ENCODE measurements at regions not wholly inside any gene's neighbourhood (a gene's known extent, or its start where the extent isn't known, plus 50 kb on each side); places are given as distances from the start of the nearest gene placed in this dataset.

GRCh38 chr11:15580775-15581095 lies 466.0 kb downstream of the INSC start:
- Mint-ChIP-seq H3K27ac (no peak overlapping the region), H3K27me3 (peaks cover 0 to 12% (median 1%) of the 10 kb centered on the region in 5 donors), H3K4me1 (no peaks in the 10 kb centered on the region), H3K9me3 (peaks cover 0 to 2% (median 0%) of the 10 kb centered on the region in 9 donors), H3K4me3 (no peak overlapping the region), H3K36me3 (no peaks in the 10 kb centered on the region)
- ATAC-seq (no peak), DNase-seq (no peak)
- POLR2A ChIA-PET, result no interaction called here

GRCh38 chr11:15584158-15584557 lies 469.4 kb downstream of the INSC start:
- H3K4me1 Mint-ChIP-seq, result no peaks in the 10 kb centered on the region
- H3K4me3 Mint-ChIP-seq, result no peak overlapping the region
- no peaks in the 10 kb centered on the region for H3K36me3 Mint-ChIP-seq
- POLR2A ChIA-PET, result no interaction called here
- peaks cover 0 to 9% (median 1%) of the 10 kb centered on the region in 5 donors for H3K27me3 Mint-ChIP-seq
- H3K27ac Mint-ChIP-seq, result no peak overlapping the region
- ATAC-seq (no peak), DNase-seq (no peak)
- H3K9me3 Mint-ChIP-seq, result peaks cover 0 to 3% (median 0%) of the 10 kb centered on the region in 9 donors

GRCh38 chr11:15585602-15586331 lies 471.0 kb downstream of the INSC start:
- POLR2A ChIA-PET, result no interaction called here
- Mint-ChIP-seq H3K36me3 (no peaks in the 10 kb centered on the region), H3K4me3 (no peak overlapping the region), H3K27me3 (peaks cover 0 to 9% (median 1%) of the 10 kb centered on the region in 5 donors), H3K27ac (no peak overlapping the region), H3K4me1 (no peaks in the 10 kb centered on the region), H3K9me3 (peaks cover 0 to 3% (median 0%) of the 10 kb centered on the region in 9 donors)
- no peak for ATAC-seq
- no peak for DNase-seq

- H3K36me3 Mint-ChIP-seq, result no peaks in the 10 kb centered on the region
- no peaks in the 10 kb centered on the region for H3K4me1 Mint-ChIP-seq
- DNase-seq (no peak), ATAC-seq (no peak)
- peaks cover 0 to 15% (median 1%) of the 10 kb centered on the region in 5 donors for H3K27me3 Mint-ChIP-seq
- H3K27ac Mint-ChIP-seq, result no peak overlapping the region
- POLR2A ChIA-PET, result no interaction called here
- H3K9me3 Mint-ChIP-seq, result peaks cover 0 to 3% (median 0%) of the 10 kb centered on the region in 9 donors
- H3K4me3 Mint-ChIP-seq, result no peak overlapping the region
Measured at GRCh38 chr11:15586741-15587473, 472.2 kb downstream of the INSC start.

- no peaks in the 10 kb centered on the region for H3K36me3 Mint-ChIP-seq
- DNase-seq (no peak), ATAC-seq (no peak)
- H3K27me3 Mint-ChIP-seq, result peaks cover 0 to 15% (median 1%) of the 10 kb centered on the region in 5 donors
- peaks cover 0 to 3% (median 0%) of the 10 kb centered on the region in 9 donors for H3K9me3 Mint-ChIP-seq
- POLR2A ChIA-PET, result no interaction called here
- H3K4me1 Mint-ChIP-seq, result no peaks in the 10 kb centered on the region
- H3K27ac Mint-ChIP-seq, result no peak overlapping the region
- H3K4me3 Mint-ChIP-seq, result no peak overlapping the region
Measured at GRCh38 chr11:15589070-15589626, 474.4 kb downstream of the INSC start.

- peaks cover 0 to 3% (median 0%) of the 10 kb centered on the region in 9 donors for H3K9me3 Mint-ChIP-seq
Measured at GRCh38 chr11:15590132-15590531, 475.4 kb downstream of the INSC start.

GRCh38 chr11:15591112-15591537 lies 476.4 kb downstream of the INSC start:
- DNase-seq (no peak), ATAC-seq (no peak)
- peaks cover 0 to 3% (median 0%) of the 10 kb centered on the region in 9 donors for H3K9me3 Mint-ChIP-seq
- H3K27me3 Mint-ChIP-seq, result peaks cover 0 to 10% (median 0%) of the 10 kb centered on the region in 5 donors
- H3K4me1 Mint-ChIP-seq, result no peaks in the 10 kb centered on the region
- H3K4me3 Mint-ChIP-seq, result no peak overlapping the region
- H3K36me3 Mint-ChIP-seq, result no peaks in the 10 kb centered on the region
- H3K27ac Mint-ChIP-seq, result no peak overlapping the region
- POLR2A ChIA-PET, result no interaction called here

More at GRCh38 chr11:15590132-15590531, 475.4 kb downstream of the INSC start:
- Mint-ChIP-seq H3K4me3 (no peak overlapping the region), H3K36me3 (no peaks in the 10 kb centered on the region), H3K27me3 (peaks cover 0 to 11% (median 0%) of the 10 kb centered on the region in 5 donors), H3K4me1 (no peaks in the 10 kb centered on the region), H3K27ac (no peak overlapping the region)
- POLR2A ChIA-PET, result no interaction called here
- ATAC-seq (no peak), DNase-seq (no peak)

GRCh38 chr11:15594607-15595006 lies 479.9 kb downstream of the INSC start:
- H3K9me3 Mint-ChIP-seq, result peaks cover 0 to 4% (median 0%) of the 10 kb centered on the region in 9 donors
- POLR2A ChIA-PET, result no interaction called here
- H3K36me3 Mint-ChIP-seq, result no peaks in the 10 kb centered on the region
- H3K4me3 Mint-ChIP-seq, result no peak overlapping the region
- ATAC-seq, result no peak
- no peak for DNase-seq
- no peaks in the 10 kb centered on the region for H3K4me1 Mint-ChIP-seq
- H3K27ac Mint-ChIP-seq, result no peak overlapping the region
- H3K27me3 Mint-ChIP-seq, result peaks cover 0 to 10% (median 0%) of the 10 kb centered on the region in 5 donors

- H3K27ac Mint-ChIP-seq, result no peak overlapping the region
Measured at GRCh38 chr11:15599376-15599775, 484.7 kb downstream of the INSC start.

GRCh38 chr11:15602047-15602446 lies 487.3 kb downstream of the INSC start:
- Mint-ChIP-seq H3K4me3 (no peak overlapping the region), H3K4me1 (no peaks in the 10 kb centered on the region), H3K9me3 (peaks cover 0 to 4% (median 0%) of the 10 kb centered on the region in 9 donors), H3K27ac (no peak overlapping the region), H3K36me3 (no peaks in the 10 kb centered on the region), H3K27me3 (peaks cover 0 to 16% (median 6%) of the 10 kb centered on the region in 5 donors)
- DNase-seq (no peak), ATAC-seq (no peak)
- POLR2A ChIA-PET, result no interaction called here

More at GRCh38 chr11:15599376-15599775, 484.7 kb downstream of the INSC start:
- Mint-ChIP-seq H3K4me1 (no peaks in the 10 kb centered on the region), H3K4me3 (no peak overlapping the region), H3K27me3 (peaks cover 0 to 13% (median 1%) of the 10 kb centered on the region in 5 donors), H3K9me3 (peaks cover 0 to 4% (median 0%) of the 10 kb centered on the region in 9 donors), H3K36me3 (no peaks in the 10 kb centered on the region)
- DNase-seq (no peak), ATAC-seq (no peak)
- POLR2A ChIA-PET, result no interaction called here

GRCh38 chr11:15602785-15603567 lies 488.3 kb downstream of the INSC start:
- peaks cover 0 to 4% (median 0%) of the 10 kb centered on the region in 9 donors for H3K9me3 Mint-ChIP-seq
- POLR2A ChIA-PET, result no interaction called here
- ATAC-seq, result no peak
- H3K4me3 Mint-ChIP-seq, result no peak overlapping the region
- no peak overlapping the region for H3K27ac Mint-ChIP-seq
- H3K27me3 Mint-ChIP-seq, result peaks cover 1 to 17% (median 6%) of the 10 kb centered on the region in 5 donors
- DNase-seq, result no peak
- no peaks in the 10 kb centered on the region for H3K36me3 Mint-ChIP-seq
- no peaks in the 10 kb centered on the region for H3K4me1 Mint-ChIP-seq

- peaks cover 0 to 3% (median 0%) of the 10 kb centered on the region in 9 donors for H3K9me3 Mint-ChIP-seq
- no peak for ATAC-seq
- peaks cover 0 to 13% (median 3%) of the 10 kb centered on the region in 5 donors for H3K27me3 Mint-ChIP-seq
- POLR2A ChIA-PET, result no interaction called here
- no peak for DNase-seq
- H3K27ac Mint-ChIP-seq, result no peak overlapping the region
- no peaks in the 10 kb centered on the region for H3K4me1 Mint-ChIP-seq
- no peaks in the 10 kb centered on the region for H3K36me3 Mint-ChIP-seq
- H3K4me3 Mint-ChIP-seq, result no peak overlapping the region
Measured at GRCh38 chr11:15605094-15605493, 490.4 kb downstream of the INSC start.

Measured in naive thymus-derived CD8-positive, alpha-beta T cell (primary cell).